DOHH2 (cell line): ENCODE measurements at regions not wholly inside any gene's neighbourhood (a gene's known extent, or its start where the extent isn't known, plus 50 kb on each side); places are given as distances from the start of the nearest gene placed in this dataset.

Experiments
- H3F3A ChIP-seq: fragments of 200-600 bp; sonication (generic), shearing (Covaris generic); 2 replicates; pipeline ENCODE4 v1.6.0; 2016; ENCODE audit warnings: antibody characterized with exemption, mild to moderate bottlenecking; ENCODE audit not compliant: control insufficient read depth, insufficient read depth
- H3K27ac ChIP-seq: fragments of 200-600 bp; sonication (generic); 2 replicates; pipeline ENCODE4 v1.5.1; 2014; ENCODE audit warnings: low read depth, mild to moderate bottlenecking, low read length, moderate library complexity
- H3K27me3 ChIP-seq: fragments of 200-600 bp; sonication (generic); 2 replicates; pipeline ENCODE4 v1.6.1; 2014; ENCODE audit warnings: mild to moderate bottlenecking, low read length, mixed read lengths; ENCODE audit not compliant: control insufficient read depth
- H3K36me3 ChIP-seq: fragments of 200-600 bp; sonication (generic); 2 replicates; pipeline ENCODE4 v1.6.1; 2014; ENCODE audit warnings: mild to moderate bottlenecking, low read length, moderate library complexity, mixed read lengths; ENCODE audit not compliant: control insufficient read depth
- H3K4me1 ChIP-seq: fragments of 200-600 bp; sonication (generic); 2 replicates; pipeline ENCODE4 v1.6.1; 2014; ENCODE audit warnings: mild to moderate bottlenecking, low read length, mixed read lengths; ENCODE audit not compliant: control insufficient read depth
- H3K4me2 ChIP-seq: fragments of 200-600 bp; sonication (generic); 2 replicates; pipeline ENCODE4 v1.6.0; 2014; ENCODE audit warnings: mild to moderate bottlenecking, low read length, moderate library complexity
- H3K4me3 ChIP-seq: fragments of 200-600 bp; sonication (generic); 2 replicates; pipeline ENCODE4 v1.5.1; 2014; ENCODE audit warnings: mild to moderate bottlenecking, low read length, mixed read lengths
- H3K79me2 ChIP-seq: fragments of 200-600 bp; sonication (generic); 2 replicates; pipeline ENCODE4 v1.6.1; 2014; ENCODE audit warnings: mild to moderate bottlenecking, low read length, mixed read lengths; ENCODE audit not compliant: control insufficient read depth
- H3K9me2 ChIP-seq: fragments of 200-600 bp; sonication (generic); replicated peaks from 2 replicates; pipeline ENCODE4 v1.6.1; 2014; ENCODE audit warnings: mild to moderate bottlenecking, low read length, mixed read lengths; ENCODE audit not compliant: control insufficient read depth
- H3K9me3 ChIP-seq: fragments of 200-600 bp; sonication (generic); 2 replicates; pipeline ENCODE4 v1.6.1; 2014; ENCODE audit warnings: antibody characterized with exemption, low read length, mixed read lengths; ENCODE audit not compliant: control insufficient read depth, insufficient read depth
- H4K20me1 ChIP-seq: fragments of 200-600 bp; sonication (generic); 2 replicates; pipeline ENCODE4 v1.6.0; 2014; ENCODE audit warnings: low read depth, mild to moderate bottlenecking, antibody characterized with exemption, low read length, moderate library complexity; ENCODE audit not compliant: control insufficient read depth, insufficient read depth
- EZH2phosphoT487 ChIP-seq: fragments of 200-600 bp; sonication (generic); IDR thresholded peaks from 2 replicates; pipeline ENCODE4 v1.6.1; 2017; ENCODE audit warnings: borderline replicate concordance, mild to moderate bottlenecking, antibody characterized with exemption, low read length, moderate library complexity, mixed read lengths
- TF ChIP-seq, protein P1 (sequence below): fragments of 200-600 bp; sonication (generic); IDR thresholded peaks from one replicate; pipeline ENCODE4 v1.5.1; 2014; ENCODE audit warnings: antibody characterized with exemption, mild to moderate bottlenecking, low read depth, low read length; ENCODE audit not compliant: poor library complexity, severe bottlenecking

DNA sequence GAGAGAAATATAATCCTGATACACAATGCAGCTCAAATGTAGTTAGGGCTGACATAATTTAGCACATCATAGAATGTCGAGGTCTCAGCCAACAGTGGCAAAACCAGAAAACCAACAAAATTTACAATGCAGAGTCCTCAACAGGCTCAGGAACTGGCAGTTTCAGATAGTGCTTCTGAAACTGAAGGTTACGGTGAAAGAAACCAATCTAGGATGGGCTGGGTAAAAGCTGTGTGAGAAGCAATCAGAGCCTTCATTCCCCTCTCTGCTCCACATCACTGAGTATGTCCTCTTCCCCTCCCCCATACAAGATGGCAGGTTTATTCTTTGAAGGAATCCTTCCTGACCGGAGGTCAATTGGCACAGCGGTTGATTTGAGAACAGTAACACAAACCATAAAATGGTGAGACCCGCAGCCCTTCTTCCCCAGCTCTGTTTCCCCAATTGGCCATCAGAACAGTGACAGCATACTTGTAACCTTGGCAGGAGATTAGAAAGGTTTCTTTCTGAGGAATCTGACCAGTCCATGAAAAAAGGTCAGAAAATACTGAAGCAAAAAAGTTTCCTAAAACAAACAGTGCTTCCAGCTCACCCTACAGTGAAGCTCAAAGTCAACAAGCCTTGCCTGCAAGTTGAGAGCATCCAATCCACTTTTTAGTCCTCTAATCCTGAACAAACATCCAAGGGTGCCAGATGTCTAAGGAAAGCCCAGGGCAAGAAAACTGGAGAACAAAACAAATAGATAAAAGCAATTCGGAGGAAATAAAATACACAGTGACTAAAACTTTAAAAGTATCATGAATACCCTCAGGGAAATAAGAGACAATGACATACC is 53.9 kb upstream of the IL6 start:
- Histone ChIP-seq H3K4me2 (no peak overlapping the region), H3K4me1 (peaks cover 23% of the 10 kb centered on the region), H3K4me3 (no peak overlapping the region), H4K20me1 (no peaks in the 10 kb centered on the region), H3K27me3 (peaks cover 70% of the 10 kb centered on the region), H3K79me2 (no peaks in the 10 kb centered on the region), H3K9me2 (no peaks in the 10 kb centered on the region), H3K27ac (no peak overlapping the region), H3F3A (no peaks in the 10 kb centered on the region), H3K9me3 (no peaks in the 10 kb centered on the region), H3K36me3 (no peaks in the 10 kb centered on the region)
- no peak for TF ChIP-seq EZH2phosphoT487
- TF ChIP-seq, protein P1, sequence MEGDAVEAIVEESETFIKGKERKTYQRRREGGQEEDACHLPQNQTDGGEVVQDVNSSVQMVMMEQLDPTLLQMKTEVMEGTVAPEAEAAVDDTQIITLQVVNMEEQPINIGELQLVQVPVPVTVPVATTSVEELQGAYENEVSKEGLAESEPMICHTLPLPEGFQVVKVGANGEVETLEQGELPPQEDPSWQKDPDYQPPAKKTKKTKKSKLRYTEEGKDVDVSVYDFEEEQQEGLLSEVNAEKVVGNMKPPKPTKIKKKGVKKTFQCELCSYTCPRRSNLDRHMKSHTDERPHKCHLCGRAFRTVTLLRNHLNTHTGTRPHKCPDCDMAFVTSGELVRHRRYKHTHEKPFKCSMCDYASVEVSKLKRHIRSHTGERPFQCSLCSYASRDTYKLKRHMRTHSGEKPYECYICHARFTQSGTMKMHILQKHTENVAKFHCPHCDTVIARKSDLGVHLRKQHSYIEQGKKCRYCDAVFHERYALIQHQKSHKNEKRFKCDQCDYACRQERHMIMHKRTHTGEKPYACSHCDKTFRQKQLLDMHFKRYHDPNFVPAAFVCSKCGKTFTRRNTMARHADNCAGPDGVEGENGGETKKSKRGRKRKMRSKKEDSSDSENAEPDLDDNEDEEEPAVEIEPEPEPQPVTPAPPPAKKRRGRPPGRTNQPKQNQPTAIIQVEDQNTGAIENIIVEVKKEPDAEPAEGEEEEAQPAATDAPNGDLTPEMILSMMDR = no peak

- Histone ChIP-seq H3K4me1 (peaks cover 9% of the 10 kb centered on the region), H3K9me2 (no peaks in the 10 kb centered on the region), H3K4me2 (no peak overlapping the region), H3K79me2 (no peaks in the 10 kb centered on the region), H4K20me1 (no peaks in the 10 kb centered on the region), H3K27ac (no peak overlapping the region), H3K4me3 (no peak overlapping the region), H3K9me3 (no peaks in the 10 kb centered on the region), H3F3A (no peaks in the 10 kb centered on the region), H3K27me3 (peaks cover 60% of the 10 kb centered on the region), H3K36me3 (no peaks in the 10 kb centered on the region)
- TF ChIP-seq EZH2phosphoT487 = no peak
- TF ChIP-seq, protein P1 = no peak
These were observed 55.7 kb upstream of the IL6 start for GRCh38 chr7:22671177-22671879.

DNA sequence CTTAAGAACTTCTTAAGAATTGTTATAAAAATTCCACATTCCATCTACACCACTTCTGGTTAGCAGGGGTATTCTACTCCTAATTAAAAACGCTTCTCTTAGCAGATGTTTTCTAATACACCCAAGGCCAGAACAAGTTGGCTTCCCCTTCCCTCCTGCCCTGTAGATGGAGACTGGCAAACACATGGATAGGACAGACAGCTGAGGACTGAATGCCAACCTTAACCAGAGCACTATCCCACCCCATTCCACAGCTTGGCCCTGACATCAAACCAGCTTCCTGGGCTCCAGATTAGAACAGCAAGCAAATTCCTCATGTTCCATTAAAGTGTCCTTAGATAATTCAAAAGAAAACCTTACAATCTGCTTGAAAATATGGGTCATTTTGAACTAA is 56.6 kb upstream of the IL6 start:
- no peaks in the 10 kb centered on the region for H3F3A ChIP-seq

More for the DNA sequence above, 56.6 kb upstream of the IL6 start:
- no peak for TF ChIP-seq EZH2phosphoT487
- TF ChIP-seq, protein P1 = no peak
- Histone ChIP-seq H3K4me2 (no peak overlapping the region), H4K20me1 (no peaks in the 10 kb centered on the region), H3K36me3 (no peaks in the 10 kb centered on the region), H3K27me3 (peaks cover 56% of the 10 kb centered on the region), H3K4me1 (peaks cover under 1% of the 10 kb centered on the region), H3K27ac (no peak overlapping the region), H3K9me3 (no peaks in the 10 kb centered on the region), H3K79me2 (no peaks in the 10 kb centered on the region), H3K4me3 (no peak overlapping the region), H3K9me2 (no peaks in the 10 kb centered on the region)
